ENCODE measurements at regions not wholly inside any gene's neighbourhood (a gene's known extent, or its start where the extent isn't known, plus 50 kb on each side); places are given as distances from the start of the nearest gene placed in this dataset.
A peak's percentile ranks its signal among the peaks of the same experiment; 100 is the strongest.

GRCh38 chr13:33392794-33393405, 107.3 kb upstream of the STARD13 start:
- TF ChIP-seq, protein P1, sequence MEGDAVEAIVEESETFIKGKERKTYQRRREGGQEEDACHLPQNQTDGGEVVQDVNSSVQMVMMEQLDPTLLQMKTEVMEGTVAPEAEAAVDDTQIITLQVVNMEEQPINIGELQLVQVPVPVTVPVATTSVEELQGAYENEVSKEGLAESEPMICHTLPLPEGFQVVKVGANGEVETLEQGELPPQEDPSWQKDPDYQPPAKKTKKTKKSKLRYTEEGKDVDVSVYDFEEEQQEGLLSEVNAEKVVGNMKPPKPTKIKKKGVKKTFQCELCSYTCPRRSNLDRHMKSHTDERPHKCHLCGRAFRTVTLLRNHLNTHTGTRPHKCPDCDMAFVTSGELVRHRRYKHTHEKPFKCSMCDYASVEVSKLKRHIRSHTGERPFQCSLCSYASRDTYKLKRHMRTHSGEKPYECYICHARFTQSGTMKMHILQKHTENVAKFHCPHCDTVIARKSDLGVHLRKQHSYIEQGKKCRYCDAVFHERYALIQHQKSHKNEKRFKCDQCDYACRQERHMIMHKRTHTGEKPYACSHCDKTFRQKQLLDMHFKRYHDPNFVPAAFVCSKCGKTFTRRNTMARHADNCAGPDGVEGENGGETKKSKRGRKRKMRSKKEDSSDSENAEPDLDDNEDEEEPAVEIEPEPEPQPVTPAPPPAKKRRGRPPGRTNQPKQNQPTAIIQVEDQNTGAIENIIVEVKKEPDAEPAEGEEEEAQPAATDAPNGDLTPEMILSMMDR (IDR thresholded peaks at IDR 0.05) = no peak
- TF ChIP-seq TCF7L2 (IDR thresholded peaks at IDR 0.05; ENCODE audit: low read depth, low read length) (peak; percentile 37; the same call in 1 of the 2 replicates), REST (IDR thresholded peaks at IDR 0.05; ENCODE audit: insufficient read depth in 1 of 2, low read depth in 2 of 2, low read length in 1 of 2) (no peak), POLR2AphosphoS5 (IDR thresholded peaks at IDR 0.05; ENCODE audit: low read depth, low read length) (no peak)

Measured in Panc1 (cell line).